ENCODE measurements at regions not wholly inside any gene's neighbourhood (a gene's known extent, or its start where the extent isn't known, plus 50 kb on each side); places are given as distances from the start of the nearest gene placed in this dataset.

DNA sequence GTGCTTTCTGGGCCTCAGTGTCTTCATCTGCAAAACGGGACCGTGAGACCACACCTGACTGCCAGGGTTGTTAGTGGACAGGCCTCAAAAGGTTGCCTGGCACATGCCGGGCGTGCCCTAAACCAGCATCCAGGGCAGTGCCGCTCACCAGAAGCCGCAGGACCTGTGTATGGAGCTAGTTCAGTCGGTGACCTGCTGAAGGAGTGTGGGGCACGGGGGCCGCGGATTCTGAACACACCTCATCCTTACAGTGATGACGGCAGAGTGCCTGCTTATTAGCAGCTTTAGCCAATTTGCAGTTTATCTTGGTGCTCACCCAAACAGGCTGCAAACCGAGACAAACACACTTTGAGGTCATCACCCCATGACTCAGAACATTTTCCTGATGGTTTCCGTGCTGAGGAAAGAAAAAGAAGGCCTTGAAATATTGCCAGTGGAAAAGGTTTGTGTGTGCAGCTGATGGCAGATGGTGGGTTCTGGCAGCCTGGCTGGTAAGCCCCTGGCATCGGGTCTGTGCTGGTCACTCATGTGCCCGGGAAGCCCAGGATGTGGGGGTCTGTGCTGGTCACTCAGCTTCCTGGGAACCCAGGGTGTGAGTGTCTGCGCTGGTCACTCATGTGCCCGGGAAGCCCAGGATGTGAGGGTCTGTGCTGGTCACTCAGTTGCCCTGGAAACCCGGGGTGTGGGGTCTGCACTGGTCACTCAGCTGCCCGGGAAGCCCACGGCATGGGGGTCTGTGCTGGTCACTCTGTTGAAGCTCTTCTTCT lies 153.8 kb downstream of the ERMARD start:
- H3K9me2 ChIP-seq: no peaks in the 10 kb centered on the region
- DNase-seq: no peak
- no peaks in the 10 kb centered on the region for H3K79me2 ChIP-seq (ENCODE audit: insufficient read depth)
- H3K9me3 ChIP-seq: no peaks in the 10 kb centered on the region
- WGBS (ENCODE audit: low lambda C conversion rate): 23% methylated on average over 8 of the region's 20 CpGs
- no peaks in the 10 kb centered on the region for H4K20me1 ChIP-seq (ENCODE audit: insufficient read depth)
- H3K4me2 ChIP-seq: no peak overlapping the region
- H2AFZ ChIP-seq (ENCODE audit: low read depth): no peak overlapping the region
- ChIA-PET POLR2A (no interaction called here), CTCF (interaction anchor here (1.4 kb wide), 1 partner anchor 74 kb away, joined by 4 read pairs; no protein-coding TSS in a partner anchor)
- no peaks in the 10 kb centered on the region for H3K27me3 ChIP-seq (ENCODE audit: insufficient read depth)
- TF ChIP-seq GABPA (IDR thresholded peaks at IDR 0.05; ENCODE audit: low read depth): no peak
- no peak for TF ChIP-seq SMC3 (IDR thresholded peaks at IDR 0.05; ENCODE audit: low read depth, low read length)
- no peak for TF ChIP-seq FOXJ3 (CRISPR knock-in tag; IDR thresholded peaks at IDR 0.05)
- no peak for TF ChIP-seq IRF3 (IDR thresholded peaks at IDR 0.05; ENCODE audit: low read depth, low read length)
- TF ChIP-seq EZH2phosphoT487 (IDR thresholded peaks at IDR 0.05; ENCODE audit: borderline replicate concordance, low read depth): no peak
- no peak for TF ChIP-seq POLR2AphosphoS5 (IDR thresholded peaks at IDR 0.05; ENCODE audit: low read depth, low read length)
- no peak for TF ChIP-seq RXRA (IDR thresholded peaks at IDR 0.05; ENCODE audit: borderline replicate concordance, low read depth)
- no peak for TF ChIP-seq REST (IDR thresholded peaks at IDR 0.05; ENCODE audit: low read depth, low read length)
- TF ChIP-seq RAD21 (IDR thresholded peaks at IDR 0.05; ENCODE audit: low read length): no peak
- TF ChIP-seq NRF1 (IDR thresholded peaks at IDR 0.05; ENCODE audit: low read depth, low read length): no peak
- no peak for TF ChIP-seq NFIC (IDR thresholded peaks at IDR 0.05; ENCODE audit: borderline replicate concordance)
- TF ChIP-seq FOXM1 (IDR thresholded peaks at IDR 0.05; ENCODE audit: low read depth): no peak
- no peak for TF ChIP-seq ELF1 (IDR thresholded peaks at IDR 0.05)
- no peak for TF ChIP-seq EP300 (IDR thresholded peaks at IDR 0.05; ENCODE audit: borderline replicate concordance in 1 of 2, low read depth in 1 of 2, low read length in 1 of 2)
- H3K4me1 ChIP-seq (ENCODE audit: control insufficient read depth in 1 of 2, insufficient read depth in 2 of 2, low read depth in 1 of 2, low read length in 1 of 2): no peaks in the 10 kb centered on the region
- H3F3A ChIP-seq (replicated peaks; ENCODE audit: insufficient read depth): no peaks in the 10 kb centered on the region
- no peak overlapping the region for H3K9ac ChIP-seq
- H3K4me3 ChIP-seq (ENCODE audit: low read depth in 2 of 2, low read length in 1 of 2): no peak overlapping the region
- no peak overlapping the region for H3K27ac ChIP-seq (ENCODE audit: low read depth in 2 of 2, low read length in 1 of 2)
- H3K36me3 ChIP-seq (replicated peaks in 1 of 2; ENCODE audit: control insufficient read depth in 1 of 2, insufficient read depth in 2 of 2, low read length in 1 of 2): no peaks in the 10 kb centered on the region

Measured in SK-N-SH (cell line).